Hepatic stellate cell (primary cell): ENCODE measurements at regions not wholly inside any gene's neighbourhood (a gene's known extent, or its start where the extent isn't known, plus 50 kb on each side); places are given as distances from the start of the nearest gene placed in this dataset.

Experiments used
- DNase-seq: peaks from one replicate; pipeline ENCODE4 v3.0.0; 2011; ENCODE audit warnings: low spot score

DNA sequence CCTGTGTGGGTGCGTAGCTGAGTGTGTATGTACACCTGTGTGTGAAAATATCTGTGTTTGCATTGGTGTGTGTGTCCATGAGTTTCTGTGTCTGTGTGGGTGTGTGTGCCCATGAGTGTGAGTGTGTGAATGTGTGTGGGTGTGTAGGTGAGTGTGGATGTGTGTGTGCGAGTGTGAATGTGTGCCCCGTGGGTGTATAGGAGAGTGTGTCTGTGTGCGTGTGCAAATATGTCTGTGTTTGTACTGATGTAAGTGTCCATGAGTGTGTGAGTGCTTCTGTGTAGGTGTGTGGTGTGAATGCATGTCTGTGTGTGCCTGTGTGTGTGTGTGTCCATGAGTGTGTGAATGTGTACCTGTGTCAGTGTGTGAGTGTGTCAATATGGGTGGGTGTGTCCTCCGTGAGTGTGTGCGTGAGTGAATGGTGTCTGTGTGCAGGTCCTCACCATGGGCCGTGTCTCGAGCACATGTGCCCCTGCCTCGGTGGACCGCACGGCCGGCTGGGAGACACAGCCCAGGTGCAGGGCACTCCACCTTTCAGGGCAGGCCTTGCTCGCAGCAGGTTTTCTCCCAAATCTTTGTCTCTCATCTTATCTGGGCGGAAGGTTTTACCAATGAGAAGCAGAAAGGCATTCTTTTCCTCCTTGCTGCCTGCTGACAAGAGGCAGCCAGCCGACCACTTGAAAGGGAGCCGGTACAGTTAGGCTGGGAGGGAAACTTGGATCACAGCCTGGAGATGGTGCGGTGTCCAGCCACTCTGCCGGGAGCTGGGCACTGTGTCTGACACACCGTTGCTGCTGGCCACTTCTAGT, 107.1 kb upstream of the FAM20C start:
- DNase-seq: no peak

DNA sequence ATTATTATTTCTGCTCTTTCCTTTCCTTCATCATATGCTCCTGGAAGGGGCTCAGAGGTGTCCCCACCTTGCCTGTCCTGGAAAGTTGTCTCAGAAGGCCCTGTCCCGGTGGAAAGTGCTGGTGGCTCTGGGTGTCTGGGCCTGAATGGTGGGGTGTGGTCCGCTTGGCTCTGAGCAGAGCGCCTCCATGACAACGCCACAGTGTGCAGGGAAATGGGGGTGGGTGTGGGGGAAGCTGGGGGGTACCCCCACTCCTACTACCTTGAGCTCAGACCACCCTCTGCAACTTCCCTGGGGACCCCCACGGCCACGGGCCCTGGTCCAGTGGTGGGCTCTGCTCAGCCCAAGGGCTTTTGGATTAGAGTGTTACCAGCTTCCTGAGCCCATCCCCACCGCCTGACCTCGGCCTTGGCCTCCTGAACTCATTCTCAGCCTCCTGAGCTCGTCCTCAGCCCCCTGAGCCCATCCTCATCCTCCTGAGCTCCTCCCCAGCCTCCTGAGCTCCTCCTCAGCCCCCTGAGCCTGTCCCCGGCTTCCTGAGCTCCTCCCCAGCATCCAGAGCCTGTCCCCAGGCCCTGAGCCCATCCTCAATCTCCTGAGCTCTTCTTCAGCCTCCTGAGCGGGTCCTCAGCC, 106.4 kb upstream of the FAM20C start:
- no peak for DNase-seq

DNA sequence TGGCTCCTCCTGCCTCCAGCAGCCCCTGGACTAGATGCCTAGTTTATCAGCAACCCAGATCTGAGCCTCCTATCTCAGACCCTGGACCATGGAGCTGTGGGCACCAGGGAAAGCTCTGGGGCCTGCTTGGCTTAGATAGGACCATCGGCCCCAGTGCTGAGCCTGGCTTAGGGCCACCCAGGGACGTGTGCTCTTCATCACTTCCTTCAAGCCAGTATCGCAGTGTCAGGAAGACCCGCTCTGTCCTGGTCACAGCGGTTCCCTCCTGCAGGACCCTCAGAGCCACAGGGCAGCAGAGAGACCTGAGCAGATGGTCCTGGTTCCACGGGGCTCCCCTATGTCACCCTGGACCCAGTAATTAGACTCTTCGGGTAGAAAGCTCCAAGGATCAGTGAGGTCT, 105.7 kb upstream of the FAM20C start:
- no peak for DNase-seq

DNA sequence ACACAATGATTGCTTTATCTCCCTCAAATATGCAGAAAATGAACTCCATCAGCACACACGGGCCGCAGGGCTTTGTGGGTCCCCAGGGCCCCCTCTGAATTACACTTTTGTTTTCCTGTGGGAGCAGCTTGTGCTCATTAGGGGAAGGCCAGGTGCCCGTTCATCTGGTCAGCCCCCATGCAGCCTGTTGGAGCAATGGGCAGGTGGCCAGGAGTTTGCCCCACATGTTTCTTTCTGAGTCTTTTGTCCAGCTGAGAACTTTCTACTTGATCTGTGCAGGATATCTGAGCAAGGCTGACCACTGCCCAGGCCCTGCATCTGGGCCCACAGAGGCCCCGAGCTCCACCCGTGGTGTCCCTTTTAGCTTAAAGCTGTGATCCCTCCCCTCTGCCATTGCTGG, 105.3 kb upstream of the FAM20C start:
- no peak for DNase-seq

DNA sequence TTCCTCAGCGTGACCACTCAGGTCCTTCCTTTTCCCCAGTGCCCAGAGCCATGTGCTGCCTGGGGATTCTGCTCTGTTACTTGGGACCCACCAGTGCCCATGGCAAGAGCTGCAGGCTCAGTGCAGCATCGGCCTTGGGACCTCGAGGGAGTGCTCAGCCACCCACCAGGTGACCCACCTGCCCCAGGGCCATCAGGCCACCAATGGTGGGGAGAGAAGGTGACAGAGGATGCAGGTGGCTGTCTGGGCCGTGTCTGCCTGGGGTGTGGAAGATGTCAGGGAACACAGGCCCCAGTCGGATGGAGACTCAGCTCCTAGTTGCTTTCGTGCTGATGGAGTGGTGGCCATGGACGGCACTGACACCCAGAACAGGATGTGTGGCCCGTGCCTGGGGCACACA, 104.7 kb upstream of the FAM20C start:
- no peak for DNase-seq

DNA sequence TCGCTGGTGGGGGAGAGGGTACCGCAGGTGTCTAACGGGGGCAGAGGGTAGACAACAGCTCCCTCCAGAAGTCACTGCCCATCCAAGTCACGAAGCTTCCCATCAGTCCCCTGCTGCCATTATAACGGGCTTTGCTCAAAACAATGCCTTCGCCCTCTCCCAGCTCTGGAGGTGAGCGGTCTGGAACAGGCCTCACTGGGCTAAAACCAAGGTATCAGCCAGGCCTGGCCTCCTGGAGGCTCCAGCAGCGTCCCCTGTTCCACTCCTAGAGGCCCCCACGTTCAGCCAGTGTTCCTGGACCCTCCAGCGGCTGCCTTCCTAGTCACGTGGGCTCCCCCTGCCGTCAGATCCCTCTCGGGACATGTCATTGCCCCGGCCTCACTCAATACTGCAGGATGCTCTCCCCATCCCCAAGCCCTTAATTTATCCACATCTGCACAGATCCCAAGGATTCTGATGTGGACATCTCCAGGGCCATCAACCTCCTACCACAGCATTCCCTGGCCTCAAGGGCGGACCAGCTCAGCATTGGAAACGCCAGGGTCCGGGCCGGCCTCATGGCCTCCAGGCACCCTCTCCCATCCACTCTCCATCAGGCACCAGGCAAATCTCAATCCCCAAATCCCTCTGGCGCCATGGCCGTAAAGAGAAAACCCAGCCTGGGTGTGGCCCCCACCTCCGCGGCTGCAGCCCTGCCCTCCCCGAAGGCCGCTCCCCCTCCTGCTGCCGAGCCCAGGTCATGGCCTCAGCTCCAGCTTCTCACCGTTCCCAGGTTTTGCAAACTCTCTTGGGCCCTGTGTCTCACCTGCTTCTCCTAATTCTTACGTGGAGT, 104.1 kb upstream of the FAM20C start:
- DNase-seq: no peak

DNA sequence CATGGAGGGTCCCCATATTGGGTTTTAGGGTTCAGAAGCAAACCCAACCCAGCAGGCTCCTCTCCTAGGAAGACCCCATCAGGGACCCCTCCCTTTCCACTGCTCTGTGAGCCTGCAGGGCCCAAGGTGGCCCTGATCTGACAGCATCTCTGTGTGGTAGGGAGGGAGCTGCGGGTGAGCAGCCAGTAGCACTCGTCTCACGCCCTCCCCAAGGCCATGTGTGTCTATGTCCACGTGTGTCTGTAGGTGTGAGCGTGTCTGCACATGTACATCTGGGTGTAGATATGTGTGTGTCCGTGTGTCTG, 103.5 kb upstream of the FAM20C start:
- no peak for DNase-seq

DNA sequence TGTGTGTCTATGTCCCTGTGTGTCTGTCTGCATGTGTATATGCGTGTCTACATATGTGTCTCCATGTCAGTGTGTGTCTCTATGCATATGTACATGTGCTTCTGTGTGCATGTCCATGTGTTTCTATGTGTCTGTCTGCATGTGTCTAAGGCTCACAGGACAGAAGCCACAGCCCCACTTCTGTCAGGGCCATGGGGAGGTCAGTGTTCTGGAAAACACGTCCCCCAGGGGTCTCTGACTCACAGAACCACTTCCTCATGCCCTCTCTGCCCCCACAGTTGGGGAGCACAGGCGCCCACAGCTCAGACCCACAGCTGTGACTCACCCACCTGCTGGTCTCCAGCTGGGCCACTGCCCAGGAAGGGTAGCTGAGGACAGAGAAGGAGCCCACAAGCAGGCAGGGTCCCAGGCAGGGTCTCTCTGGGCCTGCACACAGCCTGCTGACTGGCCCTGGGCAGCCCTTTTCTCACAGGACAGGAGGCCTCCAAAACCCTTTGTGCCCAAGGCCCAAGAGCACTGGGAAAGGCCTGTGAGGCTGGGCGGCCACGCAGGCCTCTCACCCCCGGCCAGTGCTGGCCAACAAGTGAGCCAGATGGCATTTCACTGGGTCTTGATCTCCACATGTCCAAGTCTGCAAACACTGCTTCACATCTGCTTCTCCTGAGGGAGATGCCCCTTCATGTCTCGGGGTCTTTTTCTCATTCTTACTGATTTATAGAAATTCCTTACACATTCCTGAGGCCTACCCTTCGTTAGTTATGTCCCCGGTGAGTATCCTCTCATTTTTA, 102.9 kb upstream of the FAM20C start:
- DNase-seq: peak; percentile 87

DNA sequence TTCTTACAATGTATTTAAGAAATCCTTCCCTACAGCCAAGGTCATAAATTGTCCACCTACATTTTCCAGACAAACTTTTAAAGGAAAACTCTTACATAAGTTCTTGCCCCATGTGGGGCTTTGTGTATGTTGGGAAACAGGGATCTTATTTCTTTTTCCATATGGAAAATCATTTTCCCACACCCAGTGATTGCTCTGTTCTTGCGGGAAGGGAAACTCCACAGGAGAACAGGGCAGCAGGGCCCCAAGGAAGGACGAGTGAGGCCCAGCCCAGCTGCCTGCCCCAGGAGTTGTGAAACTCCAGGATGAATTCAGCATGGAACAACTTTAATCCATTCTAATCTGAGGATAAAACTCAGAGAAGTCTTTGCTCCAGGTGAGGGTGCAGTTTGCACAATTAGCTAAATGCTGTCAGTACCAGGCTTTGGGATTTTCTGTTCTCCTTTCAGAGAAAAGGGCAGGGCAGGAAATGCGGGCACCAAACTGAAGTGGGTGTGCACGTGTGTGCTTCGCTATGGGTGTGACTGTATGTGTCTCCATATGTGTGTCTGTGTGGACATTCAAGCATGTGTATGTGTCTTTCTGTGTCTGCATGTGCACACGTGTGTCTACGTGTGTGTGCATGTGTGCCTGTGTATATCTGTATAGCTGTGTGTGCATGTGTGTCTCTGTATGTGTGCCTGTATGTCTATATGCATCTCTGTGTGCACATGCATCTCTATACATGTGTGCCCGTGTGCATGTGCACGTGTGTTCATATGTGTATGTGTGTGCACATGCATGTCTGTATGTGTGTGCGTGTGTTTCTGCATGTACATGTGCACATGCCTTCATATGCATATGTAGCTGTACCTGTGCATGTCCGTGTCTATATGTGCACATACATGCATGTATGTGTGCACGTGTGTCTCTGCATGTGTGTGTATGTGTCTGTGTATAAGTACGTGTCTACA, 102.0 kb upstream of the FAM20C start:
- peak; percentile 41 for DNase-seq

DNA sequence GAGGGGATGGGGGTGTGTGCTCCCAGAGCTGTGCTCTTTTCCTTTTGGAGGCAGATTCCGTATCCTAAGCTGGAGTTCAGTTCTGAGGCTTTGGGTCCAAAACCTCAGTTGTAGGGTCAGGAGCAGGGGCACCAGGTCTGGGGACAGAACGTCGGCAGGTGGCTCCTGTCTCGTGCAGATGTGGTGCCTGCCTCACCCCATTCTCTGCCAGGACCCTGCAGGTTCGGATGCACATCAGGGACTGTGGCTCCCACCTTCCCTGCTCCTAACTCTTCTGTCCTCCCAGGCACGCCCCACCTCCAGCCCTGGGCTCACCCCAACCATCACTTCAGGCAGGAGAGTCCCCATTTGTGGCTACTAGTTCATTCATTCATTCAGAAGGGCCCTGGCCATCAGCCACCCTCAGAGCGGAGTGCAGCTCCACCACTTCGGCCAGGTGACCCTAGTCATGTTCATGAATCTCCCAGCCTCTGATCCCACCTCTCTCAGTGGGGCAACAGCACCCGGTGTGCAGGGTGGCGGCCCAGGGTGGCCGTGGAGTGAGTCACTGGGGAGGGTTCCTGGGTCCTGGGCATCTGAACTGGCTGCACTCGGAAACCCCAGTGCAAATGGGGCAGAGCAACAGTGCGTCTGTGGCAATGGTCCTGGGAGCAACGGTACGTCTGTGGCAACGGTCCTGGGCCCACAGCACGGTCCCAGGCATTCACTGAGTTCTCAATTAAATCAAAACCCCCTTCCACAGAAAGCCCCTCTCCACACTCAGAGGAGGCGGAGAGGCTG, 100.8 kb upstream of the FAM20C start:
- DNase-seq: no peak

DNA sequence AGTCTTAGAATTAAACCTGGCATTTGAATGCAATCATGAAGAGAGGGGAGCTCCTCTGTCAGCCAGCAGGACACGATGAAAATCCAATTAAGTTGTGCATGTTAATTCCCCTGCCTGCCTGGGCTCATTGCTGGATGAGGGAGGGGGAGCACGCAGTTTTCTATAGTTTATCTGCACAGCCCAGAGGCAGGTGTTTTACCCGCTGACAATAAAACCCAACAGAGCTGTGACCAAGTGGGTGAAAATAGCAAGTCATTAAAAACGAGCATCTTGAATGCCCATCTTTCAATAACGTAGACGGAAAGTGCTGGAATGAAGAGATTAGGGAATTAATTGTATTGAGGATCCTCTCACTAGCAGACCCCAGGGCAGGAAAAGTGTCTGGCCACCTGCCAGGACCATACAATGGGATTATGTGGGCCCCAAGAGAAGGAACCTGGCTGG, 100.1 kb upstream of the FAM20C start:
- no peak for DNase-seq

DNA sequence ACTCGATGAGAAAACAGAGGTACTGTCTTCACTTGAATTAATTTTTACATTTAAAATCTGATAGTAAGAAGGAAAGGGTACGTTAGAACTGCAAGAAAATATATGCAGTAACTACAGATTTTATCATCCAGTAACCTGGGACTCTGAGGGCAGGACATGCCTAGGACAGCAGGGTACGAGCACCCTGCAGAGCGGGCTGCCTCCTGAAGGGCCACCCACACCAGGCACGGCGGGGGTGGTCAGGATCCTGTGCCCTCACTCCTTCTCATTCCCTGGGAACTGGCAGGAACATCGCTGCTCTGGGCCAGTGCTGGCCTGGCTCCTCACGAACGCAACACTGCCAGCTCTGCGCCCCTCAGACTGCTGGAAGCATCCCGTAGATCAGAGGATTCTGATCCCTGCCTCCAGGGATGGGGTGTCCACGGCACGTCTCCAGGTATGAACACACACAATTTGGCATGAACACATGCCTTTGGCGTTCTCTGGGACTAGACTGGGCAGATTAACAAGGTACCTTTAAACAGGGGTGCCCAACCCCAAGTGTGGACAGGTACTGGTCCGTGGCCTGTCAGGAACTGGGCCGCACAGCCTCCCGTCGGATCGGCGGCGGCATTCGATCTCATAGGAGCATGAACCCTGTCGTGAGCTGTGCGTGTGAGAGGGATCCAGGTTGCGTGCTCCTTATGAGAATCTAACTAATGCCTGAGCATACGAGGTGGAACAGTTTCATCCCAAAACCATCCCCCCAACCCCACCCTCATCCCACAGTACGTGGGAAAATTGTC, 99.3 kb upstream of the FAM20C start:
- DNase-seq: no peak

DNA sequence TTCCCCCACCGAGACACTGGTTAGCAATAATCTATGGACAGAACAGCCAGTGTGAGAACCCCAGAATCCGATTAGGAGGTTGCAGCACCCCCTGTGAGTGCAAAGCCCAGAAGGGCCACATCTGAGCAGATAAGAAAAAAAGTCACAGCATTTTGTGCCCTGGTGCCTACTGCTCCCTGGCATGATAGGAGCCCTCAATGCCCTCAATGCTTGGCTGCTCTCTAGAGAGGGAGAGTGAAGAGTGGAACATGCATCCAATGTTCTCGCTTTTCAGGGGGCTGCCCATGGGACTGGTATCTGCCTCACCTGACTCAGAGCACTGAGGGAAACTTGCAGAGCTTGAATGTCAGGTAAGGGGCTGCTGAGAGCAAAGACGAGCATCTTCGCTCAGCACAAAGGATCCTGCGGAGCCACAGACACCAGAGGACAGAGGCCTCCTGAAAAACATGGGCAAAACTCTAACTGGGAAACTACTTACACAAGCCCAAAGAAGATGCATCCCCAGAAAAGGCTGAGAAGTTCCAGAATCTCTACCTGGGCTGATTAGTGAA, 98.0 kb upstream of the FAM20C start:
- no peak for DNase-seq

DNA sequence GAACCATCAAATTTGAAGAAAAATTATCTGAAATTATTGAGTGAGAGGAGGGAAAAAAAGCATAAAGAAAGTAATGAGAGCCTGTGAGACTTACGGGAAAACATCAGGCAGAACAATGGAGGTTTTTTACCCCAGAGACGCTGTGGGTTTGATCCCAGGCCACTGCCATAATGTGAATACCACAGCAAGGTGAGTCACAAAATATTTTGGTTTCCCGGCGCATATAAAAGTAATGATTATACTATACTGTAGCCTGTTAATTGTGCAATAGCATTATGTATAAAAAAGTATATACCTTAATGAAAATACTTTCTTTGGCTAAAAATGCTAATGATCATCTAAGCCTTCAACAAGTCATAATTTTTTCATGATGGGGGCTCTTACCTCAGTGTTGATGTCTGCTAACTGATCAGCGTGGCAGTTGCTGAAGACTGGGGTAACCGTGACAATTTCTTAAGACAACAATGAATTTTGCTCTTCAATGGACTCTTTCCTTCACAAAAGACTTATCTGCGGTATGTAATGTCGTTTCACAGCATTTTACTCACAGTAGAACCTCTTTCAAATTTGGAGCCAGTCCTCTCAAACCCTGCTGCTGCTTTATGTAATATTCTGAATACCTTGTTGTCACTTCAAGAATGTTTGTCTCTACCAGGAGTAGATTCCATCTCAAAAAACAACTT, 97.0 kb upstream of the FAM20C start:
- DNase-seq: no peak

DNA sequence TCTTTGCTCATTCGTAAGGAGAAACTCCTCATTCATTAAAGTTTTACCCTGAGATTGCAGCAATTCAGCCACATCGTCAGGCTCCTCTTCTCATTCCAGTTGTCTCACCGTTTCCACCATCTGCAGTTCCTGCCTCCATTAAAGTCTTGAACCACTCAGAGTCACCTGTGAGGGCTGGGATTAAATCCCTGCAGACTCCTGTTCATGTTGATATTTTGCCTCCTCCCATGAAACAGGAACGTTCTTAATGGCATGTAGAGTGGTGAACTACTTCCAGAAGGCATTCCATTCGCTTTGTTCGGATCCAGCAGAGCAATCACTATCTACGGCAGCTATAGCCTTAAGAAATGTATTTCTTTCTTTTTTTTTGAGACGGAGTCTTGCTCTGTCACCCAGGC, 96.5 kb upstream of the FAM20C start:
- DNase-seq: no peak

DNA sequence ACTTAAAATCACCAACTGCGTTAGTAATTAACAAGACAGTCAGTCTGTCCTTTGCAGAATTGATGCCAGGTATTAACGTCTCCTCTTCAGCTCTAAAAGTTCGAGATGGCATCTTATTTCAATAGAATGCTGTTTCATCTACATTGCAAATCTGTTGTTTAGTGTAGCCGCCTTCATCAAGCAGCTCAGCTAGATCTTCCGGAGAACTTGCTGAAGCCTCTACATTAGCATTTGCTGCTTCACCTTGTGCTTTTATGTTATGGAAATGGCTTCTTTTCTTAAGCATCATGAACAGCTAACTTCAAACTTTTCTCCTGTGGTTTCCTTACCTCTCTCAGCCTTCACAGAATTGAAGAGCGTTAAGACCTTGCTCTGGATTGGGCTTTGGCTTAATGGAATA, 95.5 kb upstream of the FAM20C start:
- no peak for DNase-seq

DNA sequence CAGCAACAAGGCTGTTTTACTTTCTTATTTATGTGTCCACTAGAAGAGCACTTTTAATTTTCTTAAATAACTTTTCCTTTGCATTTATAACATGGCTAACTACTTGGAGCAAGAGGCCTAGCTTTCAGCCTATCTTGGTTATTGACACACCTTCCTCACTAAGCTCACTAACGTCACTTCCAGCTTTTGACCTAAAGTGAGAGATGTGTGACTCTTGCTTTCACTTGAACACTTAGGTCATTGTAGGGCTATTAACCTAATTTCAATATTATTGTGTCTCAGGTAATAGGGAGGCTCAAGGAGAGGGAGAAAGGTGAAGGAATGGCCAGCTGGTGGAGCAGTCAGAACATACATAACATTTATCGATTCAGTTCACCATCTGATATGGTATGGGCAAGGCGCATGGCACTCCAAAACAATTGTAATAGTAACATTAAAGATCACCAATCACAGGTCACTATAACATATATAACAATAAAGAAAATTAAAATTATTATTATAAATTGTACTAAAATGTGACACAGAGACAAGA, 95.0 kb upstream of the FAM20C start:
- DNase-seq: no peak
